Activated T-helper 2 cell treated with anti-CD3 and anti-CD28 coated beads, Interferon-gamma antibody, Interleukin-2, Interleukin-4, amounts not matched to agents 10 μg/mL and 5 μg/mL and 100 μg/mL, durations not matched to agents 14 hours and 24 hours and 36 hours (primary cell): ENCODE measurements at regions not wholly inside any gene's neighbourhood (a gene's known extent, or its start where the extent isn't known, plus 50 kb on each side); places are given as distances from the start of the nearest gene placed in this dataset.

Source experiments
- DNase-seq: peaks from one replicate; pipeline ENCODE4 v3.0.0; 2021; ENCODE audit warnings: low spot score
- H3K27ac Mint-ChIP-seq: one replicate; pipeline ENCODE4 v1.8.0; 2021; ENCODE audit warnings: mixed read lengths
- H3K27me3 Mint-ChIP-seq: one replicate; pipeline ENCODE4 v1.8.0; 2021; ENCODE audit warnings: low read depth, mixed read lengths
- H3K36me3 Mint-ChIP-seq: one replicate; pipeline ENCODE4 v1.8.0; 2021; ENCODE audit warnings: low read depth, mixed read lengths
- H3K4me1 Mint-ChIP-seq: one replicate; pipeline ENCODE4 v1.8.0; 2021; ENCODE audit warnings: low read depth, mixed read lengths
- H3K4me3 Mint-ChIP-seq: one replicate; pipeline ENCODE4 v1.8.0; 2021; ENCODE audit warnings: low read depth, mild to moderate bottlenecking, moderate library complexity, mixed read lengths
- H3K9me3 Mint-ChIP-seq: one replicate; pipeline ENCODE4 v1.8.0; 2021; ENCODE audit warnings: mixed read lengths
- intact Hi-C: fragments of 100-400 bp; cut with micrococcal nuclease; formaldehyde crosslinking; loops from one replicate; pipeline ENCODE4 v1.15.1; 2023

DNA sequence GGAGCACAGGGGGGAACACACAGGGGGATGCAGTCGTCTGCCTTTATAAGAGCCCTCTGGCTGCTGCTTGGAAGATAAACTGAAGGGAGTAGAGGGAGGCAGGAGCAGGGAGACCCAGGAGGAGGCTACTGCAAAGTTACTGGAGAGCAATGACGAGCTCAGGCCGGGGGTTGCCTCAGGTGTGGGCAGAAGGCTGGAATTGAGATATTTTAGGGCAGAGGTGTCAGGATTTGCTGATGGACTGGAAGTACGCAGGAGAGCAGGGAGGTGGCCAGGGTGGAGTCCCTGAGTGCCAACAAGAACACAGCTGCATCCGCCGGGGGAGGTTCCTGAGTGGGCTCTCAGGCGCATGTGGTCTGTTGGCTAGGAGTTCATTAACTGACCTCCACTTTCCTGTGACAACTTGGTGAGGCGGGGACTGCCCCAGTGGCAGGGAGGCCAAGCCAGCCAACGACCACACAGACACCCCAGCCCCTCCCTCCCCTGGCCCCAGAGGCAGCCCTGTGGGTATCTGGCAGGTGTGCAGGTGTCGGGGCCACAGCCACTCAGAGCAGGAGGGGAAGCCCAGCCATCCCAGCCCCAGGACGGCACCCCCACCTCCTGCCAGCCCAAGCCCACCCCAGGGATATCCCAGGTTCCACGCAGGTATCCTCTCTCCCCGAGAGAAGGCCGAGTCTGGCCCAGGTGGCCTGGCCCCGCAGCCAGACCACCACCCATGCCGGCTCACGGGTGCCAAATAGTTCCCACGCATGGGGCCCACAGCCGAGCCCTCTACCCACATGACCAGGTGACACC, 85.4 kb downstream of the NCOR2 start:
- H3K4me3 Mint-ChIP-seq = no peak overlapping the region
- H3K36me3 Mint-ChIP-seq = peaks cover 47% of the 10 kb centered on the region
- DNase-seq = no peak
- intact Hi-C loops = loop anchor here (2.0 kb wide), 2 partner anchors 13 to 15 kb away; no protein-coding TSS in a partner anchor
- no peaks in the 10 kb centered on the region for H3K27me3 Mint-ChIP-seq
- H3K27ac Mint-ChIP-seq = no peak overlapping the region
- H3K9me3 Mint-ChIP-seq = no peaks in the 10 kb centered on the region
- H3K4me1 Mint-ChIP-seq = peaks cover 22% of the 10 kb centered on the region

DNA sequence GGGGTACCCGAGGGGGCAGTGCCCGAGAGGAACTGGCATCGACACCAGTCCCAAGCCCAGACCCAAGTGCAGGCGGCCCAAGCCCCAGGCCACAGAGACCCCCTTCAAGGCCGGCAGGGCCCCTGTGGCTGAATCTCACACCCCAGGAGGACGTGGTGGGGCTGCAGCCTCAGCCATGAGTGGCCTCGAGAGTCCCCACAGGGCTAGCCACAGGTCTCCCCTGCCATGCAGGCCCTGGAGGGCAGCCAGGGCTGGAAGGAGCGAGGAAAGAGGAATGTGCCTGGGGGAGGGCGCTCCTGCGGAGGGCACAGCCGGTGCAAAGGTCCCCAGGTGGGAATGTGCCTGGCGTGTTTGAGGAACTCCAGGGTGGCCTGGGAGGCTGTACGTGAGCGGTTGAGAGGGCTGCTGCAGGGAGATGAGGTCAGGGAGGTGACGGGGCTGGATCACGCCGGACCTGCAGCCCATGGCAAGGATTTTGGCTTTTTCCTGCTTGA, 86.1 kb downstream of the NCOR2 start:
- H3K4me3 Mint-ChIP-seq = no peak overlapping the region
- intact Hi-C loops = loop anchor here (2.0 kb wide), 2 partner anchors 13 to 15 kb away; no protein-coding TSS in a partner anchor
- peaks cover 54% of the 10 kb centered on the region for H3K36me3 Mint-ChIP-seq
- no peak for DNase-seq
- no peak overlapping the region for H3K27ac Mint-ChIP-seq
- no peaks in the 10 kb centered on the region for H3K27me3 Mint-ChIP-seq
- H3K4me1 Mint-ChIP-seq = peaks cover 24% of the 10 kb centered on the region
- H3K9me3 Mint-ChIP-seq = no peaks in the 10 kb centered on the region

- DNase-seq = peak; percentile 59
- Mint-ChIP-seq H3K27me3 (no peaks in the 10 kb centered on the region), H3K4me1 (peaks cover 24% of the 10 kb centered on the region), H3K36me3 (peaks cover 57% of the 10 kb centered on the region), H3K4me3 (peak overlapping the region; percentile 5), H3K27ac (no peak overlapping the region), H3K9me3 (no peaks in the 10 kb centered on the region)
- intact Hi-C loops = loop anchor here (2.0 kb wide), 2 partner anchors 14 kb away; no protein-coding TSS in a partner anchor
These were observed 86.7 kb downstream of the NCOR2 start for GRCh38 chr12:124480469-124481256.

DNA sequence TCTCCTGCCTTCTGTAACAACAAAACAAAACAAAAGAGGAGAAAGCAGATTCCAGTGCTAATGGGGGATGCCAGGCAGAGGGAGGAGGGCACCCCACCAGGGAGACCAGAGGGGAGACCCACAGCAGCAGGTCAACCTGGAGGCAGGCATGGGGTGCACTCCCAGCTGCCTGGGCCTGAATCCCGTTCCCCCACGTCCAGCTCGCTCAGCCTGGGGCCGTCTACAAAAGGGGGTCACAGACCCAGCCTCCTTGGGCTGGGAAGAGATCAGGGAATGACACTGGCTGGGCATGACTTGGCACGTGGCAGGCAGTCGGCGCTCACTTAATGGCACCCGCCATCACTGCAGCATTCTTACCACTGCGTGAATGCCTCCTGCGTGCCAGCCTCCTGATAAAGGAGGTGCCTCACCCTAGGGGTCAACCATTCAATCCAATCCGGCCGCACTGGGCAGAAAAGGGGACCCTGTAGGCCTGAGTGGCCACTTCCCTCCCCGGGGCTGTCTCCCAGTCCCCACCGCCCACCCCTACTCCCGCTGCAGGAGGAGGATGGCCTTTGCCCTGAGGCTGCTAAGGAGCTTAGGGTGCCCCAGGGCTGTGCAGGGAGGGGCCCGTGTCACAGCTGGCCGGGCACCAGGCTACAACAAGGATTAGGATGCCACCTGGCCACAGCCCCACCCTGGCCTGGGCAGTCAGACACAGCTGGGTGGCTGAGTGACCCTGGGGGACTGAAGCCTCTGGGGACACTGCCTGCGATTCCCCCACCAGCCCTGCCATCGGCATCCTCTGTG, 87.5 kb downstream of the NCOR2 start:
- intact Hi-C loops = loop anchor here (2.0 kb wide), 2 partner anchors 13 to 15 kb away; no protein-coding TSS in a partner anchor
- H3K9me3 Mint-ChIP-seq = no peaks in the 10 kb centered on the region
- H3K4me1 Mint-ChIP-seq = peaks cover 24% of the 10 kb centered on the region
- peaks cover 60% of the 10 kb centered on the region for H3K36me3 Mint-ChIP-seq
- H3K4me3 Mint-ChIP-seq = no peak overlapping the region
- H3K27ac Mint-ChIP-seq = no peak overlapping the region
- no peaks in the 10 kb centered on the region for H3K27me3 Mint-ChIP-seq
- no peak for DNase-seq

GRCh38 chr12:124478985-124479645, 88.3 kb downstream of the NCOR2 start:
- Mint-ChIP-seq H3K4me3 (no peak overlapping the region), H3K4me1 (peaks cover 18% of the 10 kb centered on the region), H3K27me3 (no peaks in the 10 kb centered on the region), H3K27ac (no peak overlapping the region), H3K9me3 (peaks cover 4% of the 10 kb centered on the region), H3K36me3 (peaks cover 59% of the 10 kb centered on the region)
- intact Hi-C loops = no loop called here
- no peak for DNase-seq

- intact Hi-C loops = no loop called here
- peaks cover 17% of the 10 kb centered on the region for H3K4me1 Mint-ChIP-seq
These were observed 89.0 kb downstream of the NCOR2 start for GRCh38 chr12:124478416-124478815.

GRCh38 chr12:124477107-124477915, 90.1 kb downstream of the NCOR2 start:
- Mint-ChIP-seq H3K4me1 (peaks cover 17% of the 10 kb centered on the region), H3K27me3 (no peaks in the 10 kb centered on the region), H3K36me3 (peaks cover 72% of the 10 kb centered on the region), H3K4me3 (no peak overlapping the region), H3K27ac (no peak overlapping the region), H3K9me3 (peaks cover 12% of the 10 kb centered on the region)
- intact Hi-C loops = no loop called here
- DNase-seq = no peak

More at GRCh38 chr12:124478416-124478815, 89.0 kb downstream of the NCOR2 start:
- H3K9me3 Mint-ChIP-seq = peaks cover 11% of the 10 kb centered on the region
- H3K27ac Mint-ChIP-seq = no peak overlapping the region
- H3K27me3 Mint-ChIP-seq = no peaks in the 10 kb centered on the region
- no peak for DNase-seq
- H3K36me3 Mint-ChIP-seq = peaks cover 61% of the 10 kb centered on the region
- H3K4me3 Mint-ChIP-seq = no peak overlapping the region

DNA sequence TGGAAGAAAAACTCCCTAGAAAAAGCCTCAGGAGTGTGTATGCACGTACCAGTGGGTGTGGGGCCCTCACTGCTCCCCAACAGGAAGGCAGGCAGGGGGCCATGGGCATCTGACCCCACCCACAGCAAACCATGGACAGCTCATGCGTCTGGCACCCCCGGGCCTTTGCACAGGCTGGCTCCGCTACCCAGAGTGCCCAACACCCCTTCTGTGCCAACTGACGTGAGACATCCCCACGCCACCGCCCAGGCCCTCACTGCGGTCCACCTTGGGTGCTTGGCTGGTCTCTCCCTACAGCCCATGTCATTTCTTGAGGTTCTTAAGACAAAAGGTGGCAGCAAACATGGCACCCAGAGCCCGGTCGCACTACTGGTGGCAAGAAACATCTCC, 91.4 kb downstream of the NCOR2 start:
- H3K36me3 Mint-ChIP-seq = peaks cover 78% of the 10 kb centered on the region
- no peak for DNase-seq
- H3K4me3 Mint-ChIP-seq = no peak overlapping the region
- no peak overlapping the region for H3K27ac Mint-ChIP-seq
- no peaks in the 10 kb centered on the region for H3K27me3 Mint-ChIP-seq
- intact Hi-C loops = no loop called here
- H3K4me1 Mint-ChIP-seq = peaks cover 16% of the 10 kb centered on the region
- H3K9me3 Mint-ChIP-seq = peaks cover 12% of the 10 kb centered on the region

GRCh38 chr12:124475295-124476010, 92.0 kb downstream of the NCOR2 start:
- no peak for DNase-seq
- Mint-ChIP-seq H3K27ac (no peak overlapping the region), H3K9me3 (peaks cover 14% of the 10 kb centered on the region), H3K36me3 (peaks cover 80% of the 10 kb centered on the region), H3K4me3 (no peak overlapping the region), H3K27me3 (no peaks in the 10 kb centered on the region), H3K4me1 (peaks cover 12% of the 10 kb centered on the region)
- intact Hi-C loops = no loop called here

GRCh38 chr12:124474709-124475108, 92.7 kb downstream of the NCOR2 start:
- intact Hi-C loops = no loop called here
- Mint-ChIP-seq H3K36me3 (peaks cover 88% of the 10 kb centered on the region), H3K4me1 (peaks cover 10% of the 10 kb centered on the region), H3K27ac (no peak overlapping the region), H3K9me3 (peaks cover 21% of the 10 kb centered on the region), H3K4me3 (no peak overlapping the region), H3K27me3 (no peaks in the 10 kb centered on the region)
- no peak for DNase-seq

- Mint-ChIP-seq H3K9me3 (peaks cover 30% of the 10 kb centered on the region), H3K27ac (no peak overlapping the region), H3K36me3 (peaks cover 83% of the 10 kb centered on the region), H3K4me1 (peaks cover 5% of the 10 kb centered on the region), H3K4me3 (no peak overlapping the region), H3K27me3 (no peaks in the 10 kb centered on the region)
- DNase-seq = no peak
- intact Hi-C loops = no loop called here
These were observed 94.6 kb downstream of the NCOR2 start for GRCh38 chr12:124472690-124473279.
